HG03442 (cell line): ENCODE measurements at regions not wholly inside any gene's neighbourhood (a gene's known extent, or its start where the extent isn't known, plus 50 kb on each side); places are given as distances from the start of the nearest gene placed in this dataset.
"Not testable (repeated sequence)": the region's sequence is repeated elsewhere in the genome, so short reads cannot be mapped to it uniquely, and the experiment has no call there.

ENCODE experiments used
- ATAC-seq: cut with Tn5 transposase; IDR thresholded peaks from one replicate; pipeline ENCODE4 v1.9.1; 2021; ENCODE audit warnings: mild to moderate bottlenecking, moderate library complexity; ENCODE audit not compliant: unreplicated experiment

DNA sequence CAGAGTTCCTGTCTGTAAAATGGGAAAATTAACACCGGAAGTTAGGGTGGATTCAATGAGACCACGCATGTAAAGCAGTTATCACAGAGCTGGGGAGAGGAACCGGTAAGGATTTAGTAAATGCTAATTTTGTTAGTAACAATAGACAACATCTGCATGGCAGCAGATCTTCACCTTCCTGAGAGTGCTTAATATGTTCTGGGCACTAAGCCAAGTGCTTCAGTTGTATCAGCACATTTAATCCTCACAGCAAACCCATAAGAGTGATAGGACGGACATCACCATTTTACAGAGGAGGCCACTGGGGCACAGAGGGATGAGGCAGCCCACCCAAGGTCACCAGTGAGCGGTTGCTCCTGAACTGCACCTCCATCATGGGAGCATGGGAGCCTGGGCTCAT is 189.4 kb downstream of the WNT5A start:
- ATAC-seq = no peak

DNA sequence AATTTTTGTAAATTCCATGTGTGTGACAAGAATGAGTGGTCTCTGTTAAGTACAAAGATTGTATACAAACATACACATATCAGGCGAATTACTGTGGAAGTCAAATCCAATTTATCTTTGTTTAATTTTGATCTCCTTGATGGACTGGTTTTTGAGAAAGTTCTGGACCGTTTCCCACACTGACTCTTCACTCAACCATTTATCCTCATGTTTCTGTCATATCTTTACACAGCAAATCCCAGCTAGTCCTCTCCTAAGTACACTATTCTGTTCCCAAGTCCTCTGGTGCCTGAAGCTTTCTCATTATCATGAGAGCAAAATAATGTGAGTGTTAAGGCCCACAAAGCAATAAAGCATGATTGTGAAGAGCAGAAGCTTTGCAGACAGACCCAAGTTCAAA is 189.9 kb downstream of the WNT5A start:
- no peak for ATAC-seq

DNA sequence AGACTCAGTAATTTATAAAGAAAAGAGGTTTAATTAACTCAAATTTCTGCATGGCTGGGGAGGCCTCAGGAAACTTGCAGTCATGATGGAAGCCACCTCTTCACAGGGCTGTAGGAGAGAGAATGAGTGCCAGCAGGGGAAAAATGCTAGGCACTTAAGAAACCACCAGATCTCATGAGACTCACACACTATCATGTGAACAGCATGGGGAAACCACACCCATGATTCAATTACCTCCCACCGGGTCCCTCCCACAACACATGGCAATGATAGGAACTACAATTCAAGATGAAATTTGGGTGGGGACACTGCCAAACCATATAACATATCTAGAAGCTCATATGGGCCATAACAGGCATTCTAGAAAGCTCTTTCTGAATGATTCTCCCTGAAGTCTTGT is 190.3 kb downstream of the WNT5A start:
- ATAC-seq = no peak

- ATAC-seq = no peak
These were observed 191.1 kb downstream of the WNT5A start for GRCh38 chr3:55296030-55296429.

DNA sequence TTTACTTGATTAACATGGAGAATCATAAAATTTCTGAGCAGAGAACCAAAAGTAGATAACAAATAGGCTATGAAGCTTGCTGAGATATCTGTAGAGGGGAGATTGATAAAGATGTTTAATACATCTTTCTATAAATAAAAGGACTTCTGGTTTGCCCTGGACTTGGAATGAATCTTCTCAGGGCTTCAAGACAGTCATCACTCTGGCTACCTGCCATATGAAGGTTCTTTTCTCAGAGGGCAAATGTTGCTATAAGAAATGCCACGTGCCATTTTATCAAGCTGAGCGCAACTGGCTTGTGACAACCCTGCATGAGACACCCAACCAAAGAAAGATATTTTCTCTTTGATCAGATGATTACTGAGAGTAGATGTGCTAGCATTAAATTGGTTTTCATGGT is 192.5 kb downstream of the WNT5A start:
- ATAC-seq = no peak

DNA sequence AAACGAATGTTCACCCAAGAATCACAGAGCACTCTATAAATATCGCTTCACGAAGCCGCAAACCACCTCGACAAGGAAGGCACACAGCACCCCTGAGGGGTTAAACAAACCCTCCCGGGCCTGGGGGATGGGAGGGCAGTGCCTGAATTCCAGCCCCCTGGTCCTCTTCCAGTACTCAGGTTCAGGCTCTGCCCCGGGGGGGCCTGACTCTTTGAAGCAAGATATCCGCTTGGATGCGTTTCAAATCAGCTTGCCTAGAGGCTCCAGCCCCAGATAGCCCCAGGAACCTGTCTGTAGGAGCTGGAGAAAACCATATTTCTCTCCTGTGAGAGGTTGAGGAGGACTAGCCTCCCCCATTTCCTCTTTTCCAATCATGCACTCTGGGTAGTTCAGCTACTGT is 194.7 kb downstream of the WNT5A start:
- no peak for ATAC-seq

GRCh38 chr3:55288657-55289056 is 198.4 kb downstream of the WNT5A start:
- no peak for ATAC-seq

- no peak for ATAC-seq
These were observed 200.4 kb downstream of the WNT5A start for GRCh38 chr3:55286693-55287092.

DNA sequence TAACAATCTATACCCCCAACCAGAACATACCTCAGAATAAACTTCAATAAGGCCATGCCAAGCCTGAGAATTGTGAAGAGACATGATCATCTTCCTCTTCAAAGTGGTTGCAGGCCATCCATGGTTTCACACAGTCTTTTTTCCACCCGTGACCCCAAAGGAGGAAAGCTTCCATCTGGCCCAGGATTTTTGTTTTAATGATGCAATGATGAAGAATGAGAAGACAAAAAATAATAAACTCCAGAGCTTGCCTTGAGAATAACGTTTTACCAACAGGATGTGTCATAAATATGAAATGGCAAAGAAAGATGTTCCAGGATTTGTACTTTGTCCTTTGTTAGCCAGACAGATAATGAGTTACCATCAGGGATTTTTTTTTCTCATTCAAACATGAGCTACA is 201.9 kb downstream of the WNT5A start:
- no peak for ATAC-seq

DNA sequence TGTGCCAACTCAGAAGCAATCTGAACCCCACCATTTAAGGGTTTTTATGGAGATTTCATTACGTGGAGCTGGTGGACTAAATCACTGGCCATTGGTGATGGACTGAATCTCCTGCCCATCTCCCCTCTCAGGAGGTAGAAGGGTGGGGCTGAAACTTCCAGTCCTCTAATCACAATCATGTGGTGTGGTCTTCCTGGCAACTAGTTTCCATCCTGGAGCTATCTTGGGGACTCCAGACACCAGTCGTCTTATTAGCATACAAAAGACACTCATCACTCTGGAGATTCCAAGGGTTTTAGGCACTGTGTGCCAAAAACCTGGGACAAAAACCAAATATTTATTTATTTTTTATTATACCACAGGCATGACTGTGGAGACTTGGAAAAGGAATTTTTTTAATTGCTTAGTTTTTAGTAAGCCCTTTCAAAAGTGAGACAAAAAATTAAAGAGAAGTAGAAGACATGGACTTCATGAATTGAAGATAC is 203.6 kb downstream of the WNT5A start:
- ATAC-seq = no peak

- no peak for ATAC-seq
These were observed 204.1 kb downstream of the WNT5A start for GRCh38 chr3:55282994-55283393.

GRCh38 chr3:55272031-55272645 is 215.0 kb downstream of the WNT5A start:
- no peak for ATAC-seq

DNA sequence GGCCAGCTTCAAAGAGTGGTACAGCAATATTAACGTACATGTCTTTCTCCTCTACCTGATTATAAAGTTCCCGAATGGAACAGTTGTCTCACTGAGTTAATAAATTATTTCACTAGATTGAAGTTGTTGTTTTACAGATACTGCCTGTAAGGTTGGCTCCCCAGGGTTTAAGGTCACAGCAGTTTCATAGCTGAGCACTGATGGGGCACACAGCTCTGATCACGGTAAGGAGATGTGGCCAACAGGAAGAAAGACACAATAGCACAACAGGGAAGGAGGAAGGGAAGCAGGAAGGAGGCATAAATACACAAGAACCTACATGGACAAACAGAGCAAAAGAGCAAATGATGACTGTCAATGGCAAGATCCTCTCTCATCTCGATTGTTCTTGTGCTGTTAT is 215.6 kb downstream of the WNT5A start:
- no peak for ATAC-seq

GRCh38 chr3:55270976-55271375 is 216.1 kb downstream of the WNT5A start:
- ATAC-seq = no peak

- no peak for ATAC-seq
These were observed 217.5 kb downstream of the WNT5A start for GRCh38 chr3:55269636-55270035.

- ATAC-seq = no peak
These were observed 218.0 kb downstream of the WNT5A start for GRCh38 chr3:55269096-55269495.

GRCh38 chr3:55267206-55267930 is 219.7 kb downstream of the WNT5A start:
- no peak for ATAC-seq

DNA sequence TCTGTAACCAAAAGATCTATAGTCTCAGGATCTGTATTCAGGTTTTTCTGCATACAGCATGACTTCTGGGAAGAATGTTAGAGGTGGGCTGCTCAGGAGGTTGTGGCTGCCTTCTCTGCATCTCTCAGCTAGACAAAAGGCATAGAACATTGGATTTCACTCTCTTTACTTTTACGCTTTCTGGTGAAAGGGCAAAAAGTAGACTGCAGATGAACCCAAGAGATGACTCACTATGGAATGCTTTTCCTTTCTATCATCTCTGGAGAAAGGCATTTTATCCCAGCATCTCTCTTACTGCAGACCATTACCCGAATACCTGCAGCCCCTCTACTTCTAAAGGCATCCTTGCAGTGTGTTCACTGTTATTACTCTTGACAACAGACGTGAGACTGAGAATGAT is 222.2 kb downstream of the WNT5A start:
- no peak for ATAC-seq

DNA sequence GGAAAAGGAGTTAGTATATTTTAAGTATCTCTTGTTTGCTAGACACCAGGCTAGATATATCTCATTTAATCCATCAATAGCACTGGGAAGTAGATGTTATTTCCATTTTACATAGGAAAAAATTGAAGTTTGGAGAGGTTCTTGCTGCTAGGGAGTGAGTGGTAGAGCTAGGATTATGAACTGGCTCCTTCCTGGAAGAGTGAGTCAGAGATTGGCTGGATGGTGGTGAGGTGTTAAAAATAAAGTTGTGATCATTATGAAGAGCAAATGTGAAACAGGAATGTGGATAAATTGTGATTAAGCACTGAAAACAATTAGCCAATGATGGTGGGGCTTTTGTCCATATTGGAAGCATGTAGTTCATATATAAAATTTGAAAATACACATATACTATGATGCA is 234.2 kb downstream of the WNT5A start:
- ATAC-seq = no peak

- not testable (repeated sequence) for ATAC-seq
These were observed 237.9 kb downstream of the WNT5A start for GRCh38 chr3:55249156-55249555.

DNA sequence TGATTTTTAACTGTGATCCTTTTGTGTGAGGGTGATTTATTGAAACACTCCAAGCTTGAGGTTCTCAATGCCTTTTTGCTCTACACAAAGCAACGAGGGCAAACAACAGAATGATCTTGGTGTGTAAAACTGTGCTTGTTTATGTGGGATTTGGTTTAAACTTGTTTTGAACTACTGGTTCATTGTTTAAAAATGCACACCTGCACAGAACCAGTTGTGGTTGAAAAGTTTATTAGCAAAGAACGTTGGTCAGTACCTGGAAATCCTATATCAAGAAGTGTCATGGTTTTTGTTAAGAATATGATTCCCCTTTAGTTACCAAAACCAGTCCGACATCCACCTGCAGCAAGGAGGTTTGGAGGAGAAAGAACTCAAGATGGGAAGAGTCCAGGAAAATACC is 239.4 kb downstream of the WNT5A start:
- ATAC-seq = no peak

GRCh38 chr3:55246033-55246432 is 241.1 kb downstream of the WNT5A start:
- ATAC-seq = no peak

GRCh38 chr3:55245351-55245750 is 241.8 kb downstream of the WNT5A start:
- ATAC-seq = no peak
